ENCODE measurements at regions not wholly inside any gene's neighbourhood (a gene's known extent, or its start where the extent isn't known, plus 50 kb on each side); places are given as distances from the start of the nearest gene placed in this dataset.

DNA sequence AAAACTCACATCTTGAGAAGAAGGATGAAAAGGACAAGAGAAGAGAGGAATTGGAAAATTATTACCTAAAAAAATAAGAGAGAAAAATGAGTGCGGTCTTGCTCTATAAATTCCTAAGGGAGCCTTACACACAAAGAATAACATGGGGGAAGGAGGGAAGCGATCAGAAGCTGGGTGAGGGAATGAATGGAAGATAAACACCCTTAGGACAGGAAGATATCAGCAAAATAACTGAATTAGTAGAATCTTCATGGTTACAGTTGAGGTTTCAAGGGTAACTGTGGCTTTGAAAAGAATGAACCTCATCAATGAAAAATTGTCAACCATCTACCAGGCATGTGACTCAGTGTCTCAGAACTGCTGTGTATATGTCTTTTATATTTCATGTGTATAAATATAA is 192.5 kb upstream of the FOXD3 start:
- TF ChIP-seq CTCF (IDR thresholded peaks at IDR 0.05; ENCODE audit: poor library complexity, severe bottlenecking) (no peak), EZH2 (IDR thresholded peaks at IDR 0.05; ENCODE audit: borderline replicate concordance, insufficient read depth, low read length, poor library complexity, severe bottlenecking) (no peak), RAD21 (conservative IDR thresholded peaks at IDR 0.05) (no peak), SMC3 (conservative IDR thresholded peaks at IDR 0.05; ENCODE audit: poor library complexity) (no peak), POLR2AphosphoS5 (IDR thresholded peaks at IDR 0.05) (no peak), EP300 (conservative IDR thresholded peaks at IDR 0.05; ENCODE audit: poor library complexity, severe bottlenecking) (no peak)

Measured in neural cell (in vitro differentiated cells).